CD4-positive, CD25-positive, alpha-beta regulatory T cell (primary cell): ENCODE measurements at regions not wholly inside any gene's neighbourhood (a gene's known extent, or its start where the extent isn't known, plus 50 kb on each side); places are given as distances from the start of the nearest gene placed in this dataset.

Experiments used
- ATAC-seq, 2 donors: fragments of 150-1000 bp; cut with Tn5 transposase; one replicate each; pipeline ENCODE4 v1.10.0; 2021; ENCODE audit warnings: low read depth in 2 of 2, moderate number of reproducible peaks in 2 of 2, moderate library complexity in 1 of 2
- DNase-seq, 3 donors: peaks; one replicate each; pipeline versions ENCODE4 v3.0.0 to v3.0.0-alpha.2; 2012 to 2022; ENCODE audit warnings: mixed read lengths in 1 of 3
- H3K27ac ChIP-seq: one replicate; pipeline ENCODE4 v1.7.0; 2013; ENCODE audit warnings: mild to moderate bottlenecking, low read length; ENCODE audit not compliant: insufficient read depth, poor library complexity, severe bottlenecking
- H3K27me3 ChIP-seq: one replicate; pipeline ENCODE4 v1.7.0; 2013; ENCODE audit warnings: low read length; ENCODE audit not compliant: control insufficient read depth, insufficient read depth
- H3K36me3 ChIP-seq: one replicate; pipeline ENCODE4 v1.7.0; 2013; ENCODE audit warnings: mild to moderate bottlenecking, low read length, moderate library complexity; ENCODE audit not compliant: control insufficient read depth, insufficient read depth
- H3K4me1 ChIP-seq: 2 replicates; pipeline ENCODE4 v1.7.0; 2013; ENCODE audit warnings: mild to moderate bottlenecking, low read length; ENCODE audit not compliant: insufficient read depth, control insufficient read depth, poor library complexity, severe bottlenecking
- H3K4me3 ChIP-seq: one replicate; pipeline ENCODE4 v1.7.0; 2013; ENCODE audit warnings: low read depth, mild to moderate bottlenecking, low read length, moderate library complexity
- H3K9me3 ChIP-seq, 2 experiments: 1 replicate in 1 of 2; 2 replicates in 1 of 2; pipeline ENCODE4 v1.7.0; 2013; ENCODE audit warnings: low read length in 2 of 2, mild to moderate bottlenecking in 1 of 2, moderate library complexity in 1 of 2; ENCODE audit not compliant: control insufficient read depth in 2 of 2
- H3K27ac Mint-ChIP-seq, 3 donors: one replicate each; pipeline ENCODE4 v1.8.0; 2020 to 2022; ENCODE audit warnings: mild to moderate bottlenecking in 3 of 3, mixed read lengths in 3 of 3, moderate library complexity in 2 of 3
- H3K27me3 Mint-ChIP-seq: one replicate; pipeline ENCODE4 v1.8.0; 2022; ENCODE audit warnings: mild to moderate bottlenecking, mixed read lengths
- H3K36me3 Mint-ChIP-seq: one replicate; pipeline ENCODE4 v1.8.0; 2020; ENCODE audit warnings: mixed read lengths
- H3K4me1 Mint-ChIP-seq, 4 donors: one replicate each; pipeline ENCODE4 v1.8.0; 2020 to 2022; ENCODE audit warnings: mixed read lengths in 4 of 4, mild to moderate bottlenecking in 1 of 4
- H3K4me3 Mint-ChIP-seq, 4 donors: one replicate each; pipeline ENCODE4 v1.8.0; 2020 to 2022; ENCODE audit warnings: mild to moderate bottlenecking in 4 of 4, mixed read lengths in 4 of 4, moderate library complexity in 3 of 4
- H3K9me3 Mint-ChIP-seq, 7 donors: one replicate each; pipeline ENCODE4 v1.8.0; 2020 to 2022; ENCODE audit warnings: mixed read lengths in 7 of 7, mild to moderate bottlenecking in 3 of 7, moderate library complexity in 2 of 7

DNA sequence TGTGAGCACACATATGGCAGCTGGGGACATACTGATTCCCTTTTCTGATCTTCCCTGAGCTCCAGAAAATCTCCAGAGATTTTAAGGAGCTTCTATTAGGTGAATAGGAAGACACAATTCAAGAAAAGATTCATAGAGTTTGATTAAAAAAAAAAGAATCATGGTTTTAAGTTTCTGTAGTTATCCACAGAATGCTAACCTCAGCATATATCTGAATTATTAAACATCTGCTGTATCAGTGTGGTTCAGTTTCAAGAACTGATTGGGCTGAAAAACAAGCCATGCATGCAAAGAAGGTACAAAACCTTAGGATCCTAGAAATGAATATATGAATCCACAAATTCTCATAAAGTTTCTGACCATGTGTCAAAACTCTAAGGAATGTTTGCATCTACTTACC, 94.1 kb upstream of the ZNF438 start:
- Mint-ChIP-seq H3K4me3 (no peak overlapping the region), H3K27ac (no peak overlapping the region), H3K9me3 (no peaks in the 10 kb centered on the region), H3K36me3 (no peaks in the 10 kb centered on the region), H3K4me1 (peaks cover 0 to 4% (median 0%) of the 10 kb centered on the region in 4 donors), H3K27me3 (no peaks in the 10 kb centered on the region)
- Histone ChIP-seq H3K36me3 (no peaks in the 10 kb centered on the region), H3K9me3 (no peaks in the 10 kb centered on the region), H3K27ac (no peak overlapping the region), H3K4me1 (no peaks in the 10 kb centered on the region), H3K27me3 (no peaks in the 10 kb centered on the region), H3K4me3 (no peak overlapping the region)
- no peak for ATAC-seq
- no peak for DNase-seq

GRCh38 chr10:31126593-31126992, 94.9 kb upstream of the ZNF438 start:
- Mint-ChIP-seq H3K4me3 (no peak overlapping the region), H3K4me1 (peaks cover 0 to 4% (median 0%) of the 10 kb centered on the region in 4 donors), H3K27ac (no peak overlapping the region), H3K36me3 (no peaks in the 10 kb centered on the region), H3K9me3 (no peaks in the 10 kb centered on the region), H3K27me3 (no peaks in the 10 kb centered on the region)
- H3K4me3 ChIP-seq: no peak overlapping the region
- no peak overlapping the region for H3K27ac ChIP-seq
- no peaks in the 10 kb centered on the region for H3K27me3 ChIP-seq
- no peak for DNase-seq
- H3K36me3 ChIP-seq: no peaks in the 10 kb centered on the region
- no peaks in the 10 kb centered on the region for H3K9me3 ChIP-seq
- ATAC-seq: no peak
- H3K4me1 ChIP-seq: no peaks in the 10 kb centered on the region

DNA sequence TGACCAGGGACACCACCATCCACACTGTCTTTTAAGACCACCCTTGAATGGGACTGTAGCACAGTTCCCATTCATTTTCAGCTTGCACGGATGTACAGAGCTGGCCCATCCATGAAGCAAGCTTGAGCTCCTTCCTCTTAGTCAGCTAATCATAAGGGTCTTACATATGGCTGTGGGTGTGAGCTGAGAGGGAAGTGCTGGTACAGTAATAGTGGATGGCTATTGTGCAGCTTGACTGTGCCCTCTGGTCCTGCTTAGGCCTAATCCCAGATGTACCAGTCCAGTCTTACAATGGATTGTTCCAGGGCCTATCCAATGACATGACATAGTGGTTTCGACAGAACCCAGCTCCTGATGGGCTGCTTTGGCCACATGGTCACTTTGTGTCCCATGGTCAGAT, 96.9 kb upstream of the ZNF438 start:
- Mint-ChIP-seq H3K27me3 (no peaks in the 10 kb centered on the region), H3K36me3 (no peaks in the 10 kb centered on the region), H3K27ac (no peak overlapping the region), H3K4me1 (peaks cover 0 to 11% (median 2%) of the 10 kb centered on the region in 4 donors), H3K9me3 (no peaks in the 10 kb centered on the region), H3K4me3 (no peak overlapping the region)
- DNase-seq: no peak
- Histone ChIP-seq H3K36me3 (no peaks in the 10 kb centered on the region), H3K9me3 (no peaks in the 10 kb centered on the region), H3K4me1 (peaks cover 6% of the 10 kb centered on the region), H3K27ac (no peak overlapping the region), H3K4me3 (no peak overlapping the region), H3K27me3 (no peaks in the 10 kb centered on the region)
- ATAC-seq: no peak

- no peaks in the 10 kb centered on the region for H3K9me3 ChIP-seq
- peaks cover 9% of the 10 kb centered on the region for H3K4me1 ChIP-seq
- Mint-ChIP-seq H3K9me3 (no peaks in the 10 kb centered on the region), H3K36me3 (no peaks in the 10 kb centered on the region), H3K4me1 (peaks cover 0 to 12% (median 2%) of the 10 kb centered on the region in 4 donors), H3K27ac (no peak overlapping the region), H3K4me3 (no peak overlapping the region), H3K27me3 (no peaks in the 10 kb centered on the region)
- no peaks in the 10 kb centered on the region for H3K36me3 ChIP-seq
- DNase-seq (no peak), ATAC-seq (no peak)
- no peak overlapping the region for H3K27ac ChIP-seq
- no peak overlapping the region for H3K4me3 ChIP-seq
- H3K27me3 ChIP-seq: no peaks in the 10 kb centered on the region
Measured at GRCh38 chr10:31129271-31129670, 97.6 kb upstream of the ZNF438 start.

DNA sequence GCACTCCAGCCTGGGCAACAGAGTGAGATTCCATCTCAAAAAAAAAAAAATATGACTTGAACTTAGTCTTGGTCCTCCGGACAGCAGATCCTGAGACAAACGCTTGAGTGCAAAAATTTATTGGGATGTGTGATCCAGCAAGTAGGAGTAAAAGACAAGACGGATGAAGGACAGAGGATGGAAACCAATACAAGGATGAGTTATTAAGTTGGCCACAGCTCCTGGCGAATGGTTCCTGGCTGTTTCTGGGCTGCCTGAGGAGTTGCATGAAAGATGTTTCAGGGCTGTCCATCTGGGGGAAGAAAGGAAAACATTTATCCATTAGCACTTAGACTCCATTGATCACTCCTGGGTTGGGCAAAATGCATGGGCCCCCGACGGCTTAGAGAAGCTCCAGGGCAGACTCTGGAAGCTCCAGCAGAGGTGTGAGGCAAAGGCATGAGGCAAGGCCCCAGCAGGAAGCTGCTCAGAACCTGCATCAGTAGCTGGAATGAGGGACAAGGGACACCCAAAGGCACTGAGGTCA, 98.3 kb upstream of the ZNF438 start:
- no peaks in the 10 kb centered on the region for H3K9me3 Mint-ChIP-seq
- DNase-seq (no peak), ATAC-seq (no peak)
- H3K27ac Mint-ChIP-seq: no peak overlapping the region
- H3K27me3 Mint-ChIP-seq: no peaks in the 10 kb centered on the region
- H3K4me3 Mint-ChIP-seq: peak overlapping the region in 1 of 4 donors; percentile 42
- no peaks in the 10 kb centered on the region for H3K36me3 ChIP-seq
- no peaks in the 10 kb centered on the region for H3K36me3 Mint-ChIP-seq
- H3K4me3 ChIP-seq: no peak overlapping the region
- peaks cover 15% of the 10 kb centered on the region for H3K4me1 ChIP-seq
- H3K27ac ChIP-seq: no peak overlapping the region
- H3K4me1 Mint-ChIP-seq: peaks cover 3 to 19% (median 7%) of the 10 kb centered on the region in 4 donors
- no peaks in the 10 kb centered on the region for H3K27me3 ChIP-seq
- H3K9me3 ChIP-seq: no peaks in the 10 kb centered on the region

- DNase-seq: no peak
- H3K36me3 ChIP-seq: no peaks in the 10 kb centered on the region
- peaks cover 20% of the 10 kb centered on the region for H3K4me1 ChIP-seq
- no peaks in the 10 kb centered on the region for H3K9me3 ChIP-seq
- Mint-ChIP-seq H3K9me3 (no peaks in the 10 kb centered on the region), H3K36me3 (no peaks in the 10 kb centered on the region), H3K4me3 (peak overlapping the region in 1 of 4 donors; percentile 42), H3K27ac (no peak overlapping the region), H3K27me3 (no peaks in the 10 kb centered on the region), H3K4me1 (peaks cover 5 to 23% (median 11%) of the 10 kb centered on the region in 4 donors)
- no peak for ATAC-seq
- no peak overlapping the region for H3K4me3 ChIP-seq
- H3K27ac ChIP-seq: no peak overlapping the region
- no peaks in the 10 kb centered on the region for H3K27me3 ChIP-seq
Measured at GRCh38 chr10:31130406-31130805, 98.7 kb upstream of the ZNF438 start.

- DNase-seq (no peak), ATAC-seq (no peak)
- Mint-ChIP-seq H3K27ac (no peak overlapping the region), H3K4me1 (peaks cover 5 to 32% (median 13%) of the 10 kb centered on the region in 4 donors), H3K36me3 (no peaks in the 10 kb centered on the region), H3K4me3 (no peak overlapping the region), H3K27me3 (no peaks in the 10 kb centered on the region), H3K9me3 (no peaks in the 10 kb centered on the region)
- no peak overlapping the region for H3K4me3 ChIP-seq
- H3K4me1 ChIP-seq: peaks cover 22% of the 10 kb centered on the region
- no peaks in the 10 kb centered on the region for H3K9me3 ChIP-seq
- no peaks in the 10 kb centered on the region for H3K27me3 ChIP-seq
- H3K36me3 ChIP-seq: no peaks in the 10 kb centered on the region
- H3K27ac ChIP-seq: no peak overlapping the region
Measured at GRCh38 chr10:31131251-31131650, 99.6 kb upstream of the ZNF438 start.

- no peaks in the 10 kb centered on the region for H3K27me3 Mint-ChIP-seq
- DNase-seq (no peak), ATAC-seq (no peak)
- no peak overlapping the region for H3K4me3 ChIP-seq
- H3K36me3 ChIP-seq: no peaks in the 10 kb centered on the region
- peaks cover 13 to 46% (median 26%) of the 10 kb centered on the region in 4 donors for H3K4me1 Mint-ChIP-seq
- no peaks in the 10 kb centered on the region for H3K27me3 ChIP-seq
- no peak overlapping the region for H3K27ac ChIP-seq
- peaks cover 36% of the 10 kb centered on the region for H3K4me1 ChIP-seq
- H3K27ac Mint-ChIP-seq: peak overlapping the region in 2 of 3 donors; percentile 49 to 60
- H3K9me3 ChIP-seq: no peaks in the 10 kb centered on the region
- no peaks in the 10 kb centered on the region for H3K36me3 Mint-ChIP-seq
- no peaks in the 10 kb centered on the region for H3K9me3 Mint-ChIP-seq
- H3K4me3 Mint-ChIP-seq: peak overlapping the region; percentile 76 to 84 (median 81)
Measured at GRCh38 chr10:31132681-31133244, 101.1 kb upstream of the ZNF438 start.
